ENCODE measurements at regions not wholly inside any gene's neighbourhood (a gene's known extent, or its start where the extent isn't known, plus 50 kb on each side); places are given as distances from the start of the nearest gene placed in this dataset.

DNA sequence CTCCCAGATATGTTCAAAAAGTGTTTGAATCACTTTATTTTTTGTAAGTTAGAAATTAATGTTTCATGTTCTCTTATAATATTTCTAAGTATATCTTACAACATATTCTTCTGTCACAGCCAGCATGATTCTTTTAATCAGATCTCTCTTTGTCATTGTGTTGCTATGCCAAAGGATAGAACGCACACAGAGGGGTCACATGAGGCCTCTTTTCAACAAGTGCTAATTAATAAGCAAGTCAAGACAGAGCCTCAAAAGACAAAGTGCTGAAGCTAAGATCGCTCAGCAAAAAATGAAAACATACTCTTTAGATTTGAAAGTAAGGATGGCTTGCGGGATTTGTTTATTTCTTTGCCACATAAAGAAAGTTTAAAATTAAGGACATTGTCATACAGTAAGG is 508.8 kb upstream of the PTCHD4 start:
- H3K4me3 Mint-ChIP-seq (ENCODE audit: unreplicated experiment): no peak overlapping the region
- TF ChIP-seq, protein P1, sequence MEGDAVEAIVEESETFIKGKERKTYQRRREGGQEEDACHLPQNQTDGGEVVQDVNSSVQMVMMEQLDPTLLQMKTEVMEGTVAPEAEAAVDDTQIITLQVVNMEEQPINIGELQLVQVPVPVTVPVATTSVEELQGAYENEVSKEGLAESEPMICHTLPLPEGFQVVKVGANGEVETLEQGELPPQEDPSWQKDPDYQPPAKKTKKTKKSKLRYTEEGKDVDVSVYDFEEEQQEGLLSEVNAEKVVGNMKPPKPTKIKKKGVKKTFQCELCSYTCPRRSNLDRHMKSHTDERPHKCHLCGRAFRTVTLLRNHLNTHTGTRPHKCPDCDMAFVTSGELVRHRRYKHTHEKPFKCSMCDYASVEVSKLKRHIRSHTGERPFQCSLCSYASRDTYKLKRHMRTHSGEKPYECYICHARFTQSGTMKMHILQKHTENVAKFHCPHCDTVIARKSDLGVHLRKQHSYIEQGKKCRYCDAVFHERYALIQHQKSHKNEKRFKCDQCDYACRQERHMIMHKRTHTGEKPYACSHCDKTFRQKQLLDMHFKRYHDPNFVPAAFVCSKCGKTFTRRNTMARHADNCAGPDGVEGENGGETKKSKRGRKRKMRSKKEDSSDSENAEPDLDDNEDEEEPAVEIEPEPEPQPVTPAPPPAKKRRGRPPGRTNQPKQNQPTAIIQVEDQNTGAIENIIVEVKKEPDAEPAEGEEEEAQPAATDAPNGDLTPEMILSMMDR (IDR thresholded peaks at IDR 0.05): no peak
- H3K36me3 Mint-ChIP-seq (ENCODE audit: unreplicated experiment): peaks cover 4% of the 10 kb centered on the region
- peaks cover 5% of the 10 kb centered on the region for H3K4me1 Mint-ChIP-seq (ENCODE audit: unreplicated experiment)
- no peak overlapping the region for H3K27ac Mint-ChIP-seq (ENCODE audit: unreplicated experiment)
- H3K9me3 Mint-ChIP-seq (ENCODE audit: unreplicated experiment): peaks cover 17% of the 10 kb centered on the region
- DNase-seq (ENCODE audit: extremely low spot score, unreplicated experiment): no peak
- H3K27me3 Mint-ChIP-seq (ENCODE audit: unreplicated experiment): no peaks in the 10 kb centered on the region

DNA sequence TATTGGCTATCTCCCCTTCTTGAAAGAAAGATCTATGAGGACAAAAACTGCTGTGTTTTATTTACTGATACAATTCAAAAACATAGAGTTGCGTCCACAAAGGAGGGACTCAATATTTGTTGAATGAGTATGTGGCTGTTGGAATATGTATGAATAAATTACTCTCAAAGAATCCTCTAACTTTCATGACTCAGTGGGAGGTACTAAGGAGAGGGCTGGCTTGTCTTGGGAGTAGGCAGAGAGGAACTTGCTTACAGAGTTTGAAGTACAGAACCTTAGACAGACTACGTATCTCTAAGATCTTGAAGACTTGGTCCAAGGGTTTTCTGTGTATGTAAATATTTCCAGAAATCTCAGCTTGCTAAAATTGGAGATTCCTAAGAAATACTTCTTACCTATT is 504.0 kb upstream of the PTCHD4 start:
- Mint-ChIP-seq H3K27ac (ENCODE audit: unreplicated experiment) (no peak overlapping the region), H3K4me3 (ENCODE audit: unreplicated experiment) (no peak overlapping the region), H3K9me3 (ENCODE audit: unreplicated experiment) (peaks cover 18% of the 10 kb centered on the region), H3K27me3 (ENCODE audit: unreplicated experiment) (no peaks in the 10 kb centered on the region), H3K4me1 (ENCODE audit: unreplicated experiment) (peaks cover 26% of the 10 kb centered on the region), H3K36me3 (ENCODE audit: unreplicated experiment) (peaks cover 4% of the 10 kb centered on the region)
- DNase-seq (ENCODE audit: extremely low spot score, unreplicated experiment): no peak
- TF ChIP-seq, protein P1 (IDR thresholded peaks at IDR 0.05): no peak

DNA sequence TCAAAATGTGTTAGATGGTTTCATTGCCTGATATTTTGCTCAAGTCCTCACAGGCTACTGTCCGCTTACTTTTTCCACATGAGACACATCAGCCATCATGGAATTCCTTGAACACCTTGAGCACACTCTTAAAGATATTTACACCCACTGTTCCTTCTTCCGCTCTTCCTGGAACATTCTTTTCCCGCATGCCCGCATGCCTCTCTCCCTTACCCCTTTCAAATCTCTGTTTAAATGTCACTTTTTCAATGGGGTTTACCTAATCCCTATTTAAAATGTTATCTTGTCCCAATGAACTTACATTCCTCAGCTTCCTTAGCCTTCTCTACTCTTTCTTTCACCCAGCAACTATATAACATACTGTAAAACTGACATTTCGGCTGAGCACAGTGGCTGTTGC is 503.3 kb upstream of the PTCHD4 start:
- no peaks in the 10 kb centered on the region for H3K27me3 Mint-ChIP-seq (ENCODE audit: unreplicated experiment)
- DNase-seq (ENCODE audit: extremely low spot score, unreplicated experiment): no peak
- peaks cover 18% of the 10 kb centered on the region for H3K9me3 Mint-ChIP-seq (ENCODE audit: unreplicated experiment)
- H3K4me3 Mint-ChIP-seq (ENCODE audit: unreplicated experiment): no peak overlapping the region
- peaks cover 4% of the 10 kb centered on the region for H3K36me3 Mint-ChIP-seq (ENCODE audit: unreplicated experiment)
- H3K4me1 Mint-ChIP-seq (ENCODE audit: unreplicated experiment): peaks cover 26% of the 10 kb centered on the region
- TF ChIP-seq, protein P1 (IDR thresholded peaks at IDR 0.05): no peak
- H3K27ac Mint-ChIP-seq (ENCODE audit: unreplicated experiment): no peak overlapping the region

DNA sequence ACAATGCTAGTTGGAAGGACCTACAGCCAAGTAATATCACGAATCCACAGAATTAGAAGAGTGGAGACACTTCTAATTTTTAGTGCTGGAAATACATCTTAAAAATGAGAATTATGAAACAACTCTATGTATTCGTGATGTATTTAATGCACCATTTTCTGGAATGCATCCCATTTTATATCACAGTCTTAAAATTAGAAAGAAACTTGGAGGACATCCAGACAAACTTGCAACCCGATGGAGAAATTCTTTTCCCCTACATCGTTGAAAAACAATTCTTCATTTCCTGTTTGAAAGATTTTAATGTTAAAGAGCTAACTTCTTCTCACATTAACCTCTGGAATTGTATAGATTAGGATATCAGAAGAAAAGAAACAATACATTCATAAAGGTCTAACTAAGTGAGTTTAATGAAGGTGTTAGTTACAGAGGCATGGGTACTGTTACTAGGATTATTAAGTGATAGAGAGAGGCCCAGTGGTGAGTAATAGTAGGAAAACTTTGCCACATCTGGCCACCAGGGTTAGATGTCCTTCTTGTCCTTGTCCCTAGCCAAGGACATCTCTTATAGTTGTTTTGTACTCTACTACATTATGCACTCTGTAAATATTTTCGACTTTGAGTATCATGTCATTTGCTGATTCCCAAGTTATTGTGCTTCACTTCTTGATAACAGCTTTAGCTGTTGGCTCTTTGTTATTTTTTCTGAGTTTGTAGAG is 502.4 kb upstream of the PTCHD4 start:
- H3K27ac Mint-ChIP-seq (ENCODE audit: unreplicated experiment): no peak overlapping the region
- TF ChIP-seq, protein P1 (IDR thresholded peaks at IDR 0.05): no peak
- peaks cover 2% of the 10 kb centered on the region for H3K27me3 Mint-ChIP-seq (ENCODE audit: unreplicated experiment)
- H3K4me1 Mint-ChIP-seq (ENCODE audit: unreplicated experiment): peaks cover 26% of the 10 kb centered on the region
- no peak overlapping the region for H3K4me3 Mint-ChIP-seq (ENCODE audit: unreplicated experiment)
- H3K9me3 Mint-ChIP-seq (ENCODE audit: unreplicated experiment): peaks cover 18% of the 10 kb centered on the region
- H3K36me3 Mint-ChIP-seq (ENCODE audit: unreplicated experiment): peaks cover 4% of the 10 kb centered on the region
- DNase-seq (ENCODE audit: extremely low spot score, unreplicated experiment): no peak

DNA sequence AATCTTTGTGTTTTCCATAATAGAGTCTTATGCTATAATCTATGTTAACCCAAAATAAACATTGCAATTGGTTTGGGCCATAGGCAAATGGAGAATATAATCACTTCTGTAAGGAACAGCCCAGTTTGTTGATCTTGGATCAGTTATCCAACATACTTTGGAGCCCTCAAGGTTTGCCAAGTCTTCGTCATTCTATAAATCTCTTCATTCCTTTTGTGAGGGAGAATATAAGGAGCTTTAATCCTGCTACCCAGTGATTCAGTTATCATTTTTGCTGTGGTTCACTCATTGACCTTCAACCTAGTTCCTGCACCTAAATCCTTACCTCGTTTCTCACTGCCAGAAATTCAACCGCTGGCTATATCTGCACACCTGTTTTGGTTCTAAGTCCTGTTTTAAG is 500.3 kb upstream of the PTCHD4 start:
- H3K27ac Mint-ChIP-seq (ENCODE audit: unreplicated experiment): no peak overlapping the region
- H3K4me1 Mint-ChIP-seq (ENCODE audit: unreplicated experiment): peaks cover 26% of the 10 kb centered on the region
- peaks cover 4% of the 10 kb centered on the region for H3K9me3 Mint-ChIP-seq (ENCODE audit: unreplicated experiment)
- H3K4me3 Mint-ChIP-seq (ENCODE audit: unreplicated experiment): no peak overlapping the region
- H3K36me3 Mint-ChIP-seq (ENCODE audit: unreplicated experiment): no peaks in the 10 kb centered on the region
- H3K27me3 Mint-ChIP-seq (ENCODE audit: unreplicated experiment): peaks cover 2% of the 10 kb centered on the region
- TF ChIP-seq, protein P1 (IDR thresholded peaks at IDR 0.05): no peak
- DNase-seq (ENCODE audit: extremely low spot score, unreplicated experiment): no peak
